Left ventricle myocardium inferior (tissue), 1 donor: ENCODE measurements at regions not wholly inside any gene's neighbourhood (a gene's known extent, or its start where the extent isn't known, plus 50 kb on each side); places are given as distances from the start of the nearest gene placed in this dataset.

Experiments
- DNase-seq: peaks from one replicate; pipeline ENCODE4 v3.0.0-alpha.2; 2020
- H3K27ac ChIP-seq: fragments of 200-600 bp; replicated peaks from 2 replicates; pipeline ENCODE4 v1.8.0; 2021
- H3K27me3 ChIP-seq: fragments of 200-600 bp; 2 replicates; pipeline ENCODE4 v1.8.0; 2021; ENCODE audit warnings: low read depth
- H3K36me3 ChIP-seq: fragments of 200-600 bp; 2 replicates; pipeline ENCODE4 v1.8.0; 2021
- H3K4me1 ChIP-seq: fragments of 200-600 bp; 2 replicates; pipeline ENCODE4 v1.8.0; 2021
- H3K4me3 ChIP-seq: fragments of 200-600 bp; 2 replicates; pipeline ENCODE4 v1.8.0; 2021; ENCODE audit warnings: mild to moderate bottlenecking, moderate library complexity
- H3K9me3 ChIP-seq: fragments of 200-600 bp; replicated peaks from 2 replicates; pipeline ENCODE4 v1.8.0; 2021
- intact Hi-C: fragments of 100-400 bp; cut with micrococcal nuclease; formaldehyde crosslinking; loops from one replicate; pipeline ENCODE4 v1.11.0; 2022
- TF ChIP-seq, protein P1 (sequence below): fragments of 200-600 bp; IDR thresholded peaks from 2 replicates; pipeline ENCODE4 v1.8.0; 2021; ENCODE audit warnings: antibody characterized with exemption, mild to moderate bottlenecking, borderline replicate concordance
- donor health status: DM: no; HTN: yes; CAD: no; lungs with severe emphysema.

- Histone ChIP-seq H3K4me3 (no peak overlapping the region), H3K4me1 (no peaks in the 10 kb centered on the region), H3K27ac (no peak overlapping the region), H3K27me3 (no peaks in the 10 kb centered on the region), H3K36me3 (no peaks in the 10 kb centered on the region), H3K9me3 (no peaks in the 10 kb centered on the region)
- no peak for DNase-seq
- TF ChIP-seq, protein P1, sequence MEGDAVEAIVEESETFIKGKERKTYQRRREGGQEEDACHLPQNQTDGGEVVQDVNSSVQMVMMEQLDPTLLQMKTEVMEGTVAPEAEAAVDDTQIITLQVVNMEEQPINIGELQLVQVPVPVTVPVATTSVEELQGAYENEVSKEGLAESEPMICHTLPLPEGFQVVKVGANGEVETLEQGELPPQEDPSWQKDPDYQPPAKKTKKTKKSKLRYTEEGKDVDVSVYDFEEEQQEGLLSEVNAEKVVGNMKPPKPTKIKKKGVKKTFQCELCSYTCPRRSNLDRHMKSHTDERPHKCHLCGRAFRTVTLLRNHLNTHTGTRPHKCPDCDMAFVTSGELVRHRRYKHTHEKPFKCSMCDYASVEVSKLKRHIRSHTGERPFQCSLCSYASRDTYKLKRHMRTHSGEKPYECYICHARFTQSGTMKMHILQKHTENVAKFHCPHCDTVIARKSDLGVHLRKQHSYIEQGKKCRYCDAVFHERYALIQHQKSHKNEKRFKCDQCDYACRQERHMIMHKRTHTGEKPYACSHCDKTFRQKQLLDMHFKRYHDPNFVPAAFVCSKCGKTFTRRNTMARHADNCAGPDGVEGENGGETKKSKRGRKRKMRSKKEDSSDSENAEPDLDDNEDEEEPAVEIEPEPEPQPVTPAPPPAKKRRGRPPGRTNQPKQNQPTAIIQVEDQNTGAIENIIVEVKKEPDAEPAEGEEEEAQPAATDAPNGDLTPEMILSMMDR: no peak
- intact Hi-C loops: no loop called here
These were observed 1146.8 kb downstream of the FSCB start for GRCh38 chr14:43360239-43360638.

DNA sequence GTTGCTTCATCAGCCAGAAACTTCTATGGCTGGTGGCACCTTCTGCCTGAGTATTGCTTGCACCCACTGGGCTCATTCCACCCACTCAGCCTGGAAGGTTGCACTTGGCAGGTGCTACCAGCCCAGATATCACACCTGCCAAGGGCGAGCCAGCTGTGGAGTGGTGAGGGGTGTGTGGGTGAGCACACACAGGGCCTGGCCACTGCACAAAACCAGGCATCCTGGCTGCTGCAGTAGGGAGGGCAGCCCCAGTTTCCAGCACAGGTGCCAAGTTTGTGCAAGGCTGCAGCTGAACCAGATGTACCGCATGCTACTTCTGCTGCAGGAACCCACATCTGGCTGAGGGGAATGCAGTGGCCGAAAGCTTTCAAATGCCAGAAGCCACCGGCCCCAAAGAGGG lies 1147.8 kb downstream of the FSCB start:
- Histone ChIP-seq H3K4me1 (no peaks in the 10 kb centered on the region), H3K4me3 (no peak overlapping the region), H3K27me3 (no peaks in the 10 kb centered on the region), H3K36me3 (no peaks in the 10 kb centered on the region), H3K9me3 (no peaks in the 10 kb centered on the region), H3K27ac (no peak overlapping the region)
- intact Hi-C loops: no loop called here
- no peak for DNase-seq
- TF ChIP-seq, protein P1: no peak

DNA sequence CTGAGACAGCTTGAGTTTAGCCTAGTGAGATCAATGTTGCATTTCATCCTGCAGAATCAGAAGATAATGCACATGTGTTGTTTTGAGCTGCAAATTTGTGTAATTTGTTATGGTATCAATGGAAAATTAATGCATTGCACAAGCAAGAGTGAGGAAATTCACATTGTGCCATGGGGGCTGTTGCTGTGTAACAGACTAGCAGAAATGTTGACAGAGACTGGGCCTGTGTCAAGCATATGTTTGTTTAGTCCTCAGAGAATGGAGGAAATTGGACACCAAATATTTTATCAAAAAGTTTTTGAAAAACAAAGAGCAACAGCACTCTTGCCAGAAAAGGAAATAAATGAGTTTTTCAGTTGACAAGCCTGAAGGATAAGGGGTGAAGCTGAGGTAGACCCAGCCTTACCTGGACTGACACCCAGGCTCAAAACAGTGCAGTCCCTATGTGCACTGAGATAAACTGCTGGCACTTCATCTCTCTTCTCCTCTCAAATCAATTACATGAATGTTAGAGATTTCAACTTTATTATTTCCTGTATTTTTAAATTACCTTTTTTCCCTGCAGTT lies 1150.0 kb downstream of the FSCB start:
- TF ChIP-seq, protein P1: no peak
- intact Hi-C loops: no loop called here
- Histone ChIP-seq H3K4me3 (no peak overlapping the region), H3K27me3 (no peaks in the 10 kb centered on the region), H3K27ac (no peak overlapping the region), H3K4me1 (no peaks in the 10 kb centered on the region), H3K36me3 (no peaks in the 10 kb centered on the region), H3K9me3 (no peaks in the 10 kb centered on the region)
- no peak for DNase-seq

GRCh38 chr14:43356382-43356781 lies 1150.7 kb downstream of the FSCB start:
- H3K36me3 ChIP-seq: no peaks in the 10 kb centered on the region
- DNase-seq: no peak
- no peaks in the 10 kb centered on the region for H3K4me1 ChIP-seq
- H3K27ac ChIP-seq: no peak overlapping the region
- H3K4me3 ChIP-seq: no peak overlapping the region
- no peaks in the 10 kb centered on the region for H3K9me3 ChIP-seq
- intact Hi-C loops: no loop called here
- TF ChIP-seq, protein P1: no peak
- H3K27me3 ChIP-seq: no peaks in the 10 kb centered on the region

DNA sequence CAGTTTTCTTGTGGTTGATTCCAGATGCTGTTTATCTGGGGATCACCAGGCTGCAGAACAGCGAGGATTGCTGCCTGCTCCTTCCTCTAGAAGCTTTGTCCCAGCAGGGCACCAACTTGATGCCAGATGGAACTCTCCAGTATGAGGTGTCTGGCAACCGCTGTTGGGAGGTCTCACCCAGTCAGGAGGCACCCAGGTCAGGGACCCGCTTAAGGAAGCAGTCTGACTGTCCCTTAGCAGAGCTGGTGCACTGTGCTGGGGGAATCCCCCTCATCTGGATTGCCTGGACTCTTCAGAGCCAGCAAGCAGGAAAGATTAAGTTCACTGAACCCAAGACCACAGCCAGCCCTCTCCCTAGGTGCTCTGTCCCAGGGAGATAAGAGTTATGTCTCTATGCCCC lies 1165.2 kb downstream of the FSCB start:
- H3K4me3 ChIP-seq: no peak overlapping the region
- TF ChIP-seq, protein P1: no peak
- no peak overlapping the region for H3K27ac ChIP-seq
- H3K4me1 ChIP-seq: no peaks in the 10 kb centered on the region
- no peaks in the 10 kb centered on the region for H3K27me3 ChIP-seq
- DNase-seq: no peak
- H3K9me3 ChIP-seq: peaks cover 22% of the 10 kb centered on the region
- no peaks in the 10 kb centered on the region for H3K36me3 ChIP-seq
- intact Hi-C loops: no loop called here

- H3K4me1 ChIP-seq: no peaks in the 10 kb centered on the region
- no peak for DNase-seq
- H3K27ac ChIP-seq: no peak overlapping the region
- TF ChIP-seq, protein P1: no peak
- no peak overlapping the region for H3K4me3 ChIP-seq
- H3K27me3 ChIP-seq: no peaks in the 10 kb centered on the region
- intact Hi-C loops: no loop called here
- H3K36me3 ChIP-seq: no peaks in the 10 kb centered on the region
- H3K9me3 ChIP-seq: no peaks in the 10 kb centered on the region
These were observed 1168.4 kb downstream of the FSCB start for GRCh38 chr14:43338713-43339112.
